HepG2 (cell line): ENCODE measurements at regions not wholly inside any gene's neighbourhood (a gene's known extent, or its start where the extent isn't known, plus 50 kb on each side); places are given as distances from the start of the nearest gene placed in this dataset.

Experiments
- ATF2 ChIP-seq: sonication (generic); formaldehyde crosslinking; IDR thresholded peaks from 2 replicates; pipeline ENCODE4 v1.4.0; 2020; ENCODE audit warnings: missing genetic modification reagents
- BHLHE40 ChIP-seq: IDR thresholded peaks from 2 replicates; pipeline ENCODE4 v1.6.1; 2011; ENCODE audit warnings: low read length, improper control_type of control experiment
- KDM1A ChIP-seq: IDR thresholded peaks from 2 replicates; pipeline ENCODE4 v1.6.1; 2016; ENCODE audit warnings: missing compliant biosample characterization
- NR2F6 ChIP-seq, 2 experiments: IDR thresholded peaks; 2 replicates each; pipeline ENCODE4 v1.6.1; 2016; ENCODE audit warnings: antibody characterized with exemption in 1 of 2, mild to moderate bottlenecking in 1 of 2
- POLR2AphosphoS5 ChIP-seq: IDR thresholded peaks from 2 replicates; pipeline ENCODE4 v1.6.1; 2012; ENCODE audit warnings: low read depth, low read length
- SMARCC2 ChIP-seq: fragments of 450-650 bp; IDR thresholded peaks from 2 replicates; pipeline ENCODE4 v1.6.1; 2017; ENCODE audit warnings: antibody characterized with exemption, mild to moderate bottlenecking
- ZNF644 ChIP-seq: IDR thresholded peaks from 2 replicates; pipeline ENCODE4 v1.6.1; 2016; ENCODE audit warnings: low read depth
- TF ChIP-seq, protein P1 (sequence below): sonication (generic); formaldehyde crosslinking; IDR thresholded peaks from 2 replicates; pipeline ENCODE4 v1.5.0; 2020; ENCODE audit warnings: mild to moderate bottlenecking, missing genetic modification reagents, moderate library complexity
- TF ChIP-seq, protein P2 (sequence below): sonication (generic); formaldehyde crosslinking; conservative IDR thresholded peaks from 2 replicates; pipeline ENCODE4 v1.4.0; 2020; ENCODE audit warnings: missing genetic modification reagents

GRCh38 chr16:72427783-72428331, 255.9 kb upstream of the PMFBP1 start:
- TF ChIP-seq, protein P1, sequence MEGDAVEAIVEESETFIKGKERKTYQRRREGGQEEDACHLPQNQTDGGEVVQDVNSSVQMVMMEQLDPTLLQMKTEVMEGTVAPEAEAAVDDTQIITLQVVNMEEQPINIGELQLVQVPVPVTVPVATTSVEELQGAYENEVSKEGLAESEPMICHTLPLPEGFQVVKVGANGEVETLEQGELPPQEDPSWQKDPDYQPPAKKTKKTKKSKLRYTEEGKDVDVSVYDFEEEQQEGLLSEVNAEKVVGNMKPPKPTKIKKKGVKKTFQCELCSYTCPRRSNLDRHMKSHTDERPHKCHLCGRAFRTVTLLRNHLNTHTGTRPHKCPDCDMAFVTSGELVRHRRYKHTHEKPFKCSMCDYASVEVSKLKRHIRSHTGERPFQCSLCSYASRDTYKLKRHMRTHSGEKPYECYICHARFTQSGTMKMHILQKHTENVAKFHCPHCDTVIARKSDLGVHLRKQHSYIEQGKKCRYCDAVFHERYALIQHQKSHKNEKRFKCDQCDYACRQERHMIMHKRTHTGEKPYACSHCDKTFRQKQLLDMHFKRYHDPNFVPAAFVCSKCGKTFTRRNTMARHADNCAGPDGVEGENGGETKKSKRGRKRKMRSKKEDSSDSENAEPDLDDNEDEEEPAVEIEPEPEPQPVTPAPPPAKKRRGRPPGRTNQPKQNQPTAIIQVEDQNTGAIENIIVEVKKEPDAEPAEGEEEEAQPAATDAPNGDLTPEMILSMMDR (CRISPR knock-in tag): no peak
- TF ChIP-seq ZNF644 (CRISPR knock-in tag) (no peak), NR2F6 (IDR thresholded peaks at IDR 0.05) (no peak), NR2F6 (CRISPR knock-in tag; IDR thresholded peaks at IDR 0.05) (no peak), KDM1A (CRISPR knock-in tag) (no peak), POLR2AphosphoS5 (no peak), BHLHE40 (no peak), SMARCC2 (no peak), ATF2 (CRISPR knock-in tag) (no peak)
- TF ChIP-seq, protein P2, sequence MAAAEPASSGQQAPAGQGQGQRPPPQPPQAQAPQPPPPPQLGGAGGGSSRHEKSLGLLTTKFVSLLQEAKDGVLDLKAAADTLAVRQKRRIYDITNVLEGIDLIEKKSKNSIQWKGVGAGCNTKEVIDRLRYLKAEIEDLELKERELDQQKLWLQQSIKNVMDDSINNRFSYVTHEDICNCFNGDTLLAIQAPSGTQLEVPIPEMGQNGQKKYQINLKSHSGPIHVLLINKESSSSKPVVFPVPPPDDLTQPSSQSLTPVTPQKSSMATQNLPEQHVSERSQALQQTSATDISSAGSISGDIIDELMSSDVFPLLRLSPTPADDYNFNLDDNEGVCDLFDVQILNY: no peak
